ENCODE measurements at regions not wholly inside any gene's neighbourhood (a gene's known extent, or its start where the extent isn't known, plus 50 kb on each side); places are given as distances from the start of the nearest gene placed in this dataset.

- TF ChIP-seq POLR2AphosphoS5 (IDR thresholded peaks at IDR 0.05; ENCODE audit: low read depth, low read length) (no peak), POLR2A (IDR thresholded peaks at IDR 0.05; ENCODE audit: low read depth, low read length) (no peak), PAX5 (IDR thresholded peaks at IDR 0.05; ENCODE audit: insufficient read depth, low read length, severe bottlenecking) (no peak), TAF1 (IDR thresholded peaks at IDR 0.05; ENCODE audit: low read depth, low read length) (no peak), SPI1 (IDR thresholded peaks at IDR 0.05; ENCODE audit: low read depth, low read length) (no peak)
These were observed 749.3 kb downstream of the TENT5A start for GRCh38 chr6:81003156-81003555.

Measured in GM12891 (cell line).